HG03103 (cell line): ENCODE measurements at regions not wholly inside any gene's neighbourhood (a gene's known extent, or its start where the extent isn't known, plus 50 kb on each side); places are given as distances from the start of the nearest gene placed in this dataset.
A peak's percentile ranks its signal among the peaks of the same experiment; 100 is the strongest.

ENCODE experiments used
- ATAC-seq: cut with Tn5 transposase; IDR thresholded peaks from one replicate; pipeline ENCODE4 v1.9.1; 2021; ENCODE audit warnings: low read depth; ENCODE audit not compliant: unreplicated experiment

GRCh38 chr13:94968757-94969086, 256.4 kb upstream of the SOX21 start:
- ATAC-seq, result no peak

- ATAC-seq, result peak; percentile 34
These were observed 255.9 kb upstream of the SOX21 start for GRCh38 chr13:94968040-94968756.

GRCh38 chr13:94967183-94968039, 255.1 kb upstream of the SOX21 start:
- ATAC-seq, result peak; percentile 46

GRCh38 chr13:94966422-94966955, 254.1 kb upstream of the SOX21 start:
- ATAC-seq, result no peak

- no peak for ATAC-seq
These were observed 247.3 kb upstream of the SOX21 start for GRCh38 chr13:94959626-94960025.

GRCh38 chr13:94956417-94957110, 244.2 kb upstream of the SOX21 start:
- no peak for ATAC-seq

DNA sequence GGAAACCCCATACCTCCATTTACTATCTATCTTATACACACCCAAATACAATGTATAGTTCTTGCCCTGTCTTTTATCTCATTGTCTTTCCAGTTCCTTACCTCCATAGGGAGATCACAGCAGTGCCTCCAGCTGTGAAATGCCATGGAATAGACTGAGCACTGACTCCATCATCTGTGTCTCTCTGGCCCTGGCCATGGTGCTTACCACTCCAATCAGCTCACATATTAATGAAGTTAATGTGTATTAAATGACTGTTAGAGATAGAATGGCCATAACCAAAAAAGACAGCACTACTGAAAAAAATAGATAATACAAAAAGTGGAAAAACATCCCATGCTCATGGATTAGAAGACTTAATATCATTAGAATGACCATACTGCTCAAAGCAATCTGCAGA, 240.4 kb upstream of the SOX21 start:
- ATAC-seq, result no peak

- no peak for ATAC-seq
These were observed 238.0 kb upstream of the SOX21 start for GRCh38 chr13:94950303-94950702.

DNA sequence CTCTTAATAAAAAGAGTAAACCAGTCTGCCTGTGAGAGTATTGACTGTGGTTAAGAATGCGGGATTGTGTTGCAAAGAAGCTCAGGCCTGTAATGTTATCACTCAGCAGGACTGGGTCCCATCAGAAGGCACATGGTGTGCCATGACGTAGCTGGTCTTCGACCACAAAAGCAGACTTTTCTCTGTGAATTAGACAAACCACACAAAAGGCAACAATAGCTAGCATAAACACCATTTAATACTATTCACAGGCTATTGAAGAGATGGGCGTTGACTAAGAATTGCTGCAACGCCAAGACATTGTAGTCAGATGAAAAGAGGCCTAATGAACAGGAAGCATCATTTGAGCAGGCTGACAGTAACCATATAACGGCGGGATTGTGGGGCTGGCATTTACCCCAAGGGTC, 235.6 kb upstream of the SOX21 start:
- no peak for ATAC-seq

- no peak for ATAC-seq
These were observed 235.0 kb upstream of the SOX21 start for GRCh38 chr13:94947392-94947791.

DNA sequence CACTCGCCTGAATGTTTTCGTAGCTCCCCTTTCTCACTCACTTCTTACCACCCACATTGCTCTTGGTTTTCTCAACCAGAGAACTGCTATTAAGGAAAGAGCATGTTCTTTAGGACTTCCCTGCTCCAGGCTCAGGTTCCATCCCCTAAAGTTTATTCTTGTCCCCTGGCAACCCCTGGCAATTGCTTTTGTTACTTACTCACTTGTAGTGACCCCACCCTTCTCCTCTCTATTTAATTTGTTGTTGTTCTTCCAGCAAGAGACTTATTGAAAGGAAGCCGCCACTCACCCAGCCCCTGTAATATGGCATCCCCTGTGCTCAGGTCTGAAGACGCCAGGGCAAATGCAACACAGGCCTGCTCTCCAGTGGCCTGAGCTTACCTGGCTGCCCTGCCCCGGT, 233.7 kb upstream of the SOX21 start:
- ATAC-seq, result no peak

DNA sequence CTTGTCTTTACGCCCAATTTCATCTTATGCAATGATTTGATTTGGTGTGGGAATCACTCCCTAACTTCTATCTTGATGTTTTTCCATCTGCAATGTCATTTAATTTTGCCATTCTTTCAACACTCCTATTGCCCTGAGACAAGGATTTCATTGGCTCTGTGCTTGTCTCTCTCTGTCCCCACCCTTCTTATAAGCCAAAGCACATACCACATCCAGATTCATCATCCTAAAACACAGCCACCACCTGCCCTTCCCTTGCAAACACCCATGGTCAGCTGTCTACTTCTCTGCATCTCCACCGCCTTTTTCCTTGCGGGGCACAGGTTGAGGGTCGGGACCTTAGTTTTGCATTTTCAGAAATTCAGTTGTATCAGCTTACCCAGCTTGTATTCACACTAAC, 225.8 kb upstream of the SOX21 start:
- ATAC-seq, result no peak

DNA sequence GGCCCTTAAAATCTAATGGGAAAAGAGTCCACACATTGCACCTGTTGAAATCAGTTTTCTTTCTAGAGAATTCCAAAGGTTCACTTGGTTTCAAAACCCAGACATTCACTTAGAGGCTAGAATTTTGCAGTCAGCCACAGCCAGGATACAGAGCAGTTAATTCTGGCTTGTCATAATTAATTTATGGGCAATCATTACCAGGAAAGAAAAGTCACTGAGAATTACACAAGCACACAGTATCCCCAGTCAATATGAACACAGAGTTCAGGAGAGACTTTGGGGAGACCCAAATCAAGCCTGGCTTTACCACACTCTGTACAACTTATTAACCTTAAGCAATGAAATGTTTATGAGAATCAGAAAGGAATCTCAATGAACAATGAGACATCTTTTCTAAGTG, 224.3 kb upstream of the SOX21 start:
- ATAC-seq, result no peak

DNA sequence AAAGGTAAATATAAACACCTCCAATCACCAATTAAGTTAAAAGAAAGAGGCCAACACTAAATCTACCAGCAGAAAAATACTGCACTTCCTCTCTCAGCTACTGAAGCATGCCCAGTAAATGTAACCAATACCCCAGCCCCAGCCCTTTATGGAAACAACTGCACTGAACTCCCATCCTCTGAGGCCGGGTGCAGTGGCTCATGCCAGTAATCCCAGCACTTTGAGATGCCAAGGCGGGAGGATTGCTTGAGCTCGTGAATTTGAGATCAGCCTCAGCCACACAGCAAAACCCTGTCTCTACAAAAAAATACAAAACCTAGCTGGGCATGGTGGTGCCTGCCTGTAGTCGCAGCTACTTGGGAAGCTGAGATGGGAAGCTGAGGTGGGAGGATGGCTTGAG, 221.6 kb upstream of the SOX21 start:
- no peak for ATAC-seq

DNA sequence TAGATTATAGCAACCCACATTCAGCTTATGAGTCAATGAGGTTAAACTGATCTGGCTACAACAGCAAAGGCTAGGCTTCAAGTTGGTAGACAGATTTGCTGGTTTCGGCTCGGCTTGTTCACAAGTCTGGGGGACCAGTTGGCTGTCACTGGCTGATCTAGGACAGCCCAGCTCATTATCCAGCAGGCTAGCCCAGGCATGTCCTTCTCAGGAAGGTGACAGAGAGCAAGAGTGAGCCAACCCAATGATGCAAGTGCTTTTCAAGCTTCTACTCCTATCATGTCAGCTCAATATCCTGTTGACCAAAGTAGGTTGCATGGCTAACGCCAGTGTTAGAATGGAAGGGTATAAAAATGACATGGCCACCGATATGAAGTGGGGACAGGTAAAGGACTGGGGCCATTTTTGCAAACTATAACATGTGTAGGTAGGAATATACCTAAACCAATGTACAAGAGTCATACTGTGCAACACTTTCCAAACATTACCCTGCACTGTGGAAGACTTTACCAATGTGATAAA, 220.9 kb upstream of the SOX21 start:
- ATAC-seq, result no peak

DNA sequence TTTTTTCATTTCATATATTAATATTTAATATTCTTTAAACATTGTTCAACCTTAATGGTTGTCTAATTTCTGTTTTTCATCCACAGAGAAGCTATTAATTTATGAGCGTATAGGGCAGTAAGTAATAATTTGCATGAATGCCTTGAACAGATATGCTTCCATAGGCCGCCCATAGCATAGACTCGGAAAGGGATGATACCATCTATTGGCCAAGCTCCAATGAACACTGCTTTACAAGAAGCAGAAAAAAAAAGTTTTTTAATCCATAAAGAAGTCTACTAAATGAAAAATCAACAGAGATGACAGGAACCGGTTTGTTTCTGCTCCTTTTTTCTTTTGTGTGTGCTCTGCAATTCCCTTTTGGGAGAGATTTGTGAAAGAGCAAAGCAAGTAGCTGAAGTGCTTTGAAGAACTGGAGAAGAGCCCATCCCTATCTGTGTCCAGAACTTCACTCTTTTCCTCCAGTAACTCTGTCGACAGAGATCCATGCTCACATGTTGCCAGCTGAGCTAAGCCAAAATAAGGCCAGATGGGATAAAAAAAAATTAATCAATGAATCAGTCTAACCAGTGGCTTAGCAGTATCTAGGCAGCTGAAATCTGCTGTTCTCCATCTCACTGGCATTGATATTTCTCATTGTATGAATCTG, 215.9 kb upstream of the SOX21 start:
- no peak for ATAC-seq

- ATAC-seq, result no peak
These were observed 212.9 kb upstream of the SOX21 start for GRCh38 chr13:94925263-94925662.

GRCh38 chr13:94921181-94921580, 208.8 kb upstream of the SOX21 start:
- no peak for ATAC-seq

GRCh38 chr13:94920578-94920977, 208.2 kb upstream of the SOX21 start:
- ATAC-seq, result no peak

GRCh38 chr13:94917824-94918223, 205.5 kb upstream of the SOX21 start:
- no peak for ATAC-seq

- ATAC-seq, result no peak
These were observed 202.6 kb upstream of the SOX21 start for GRCh38 chr13:94914895-94915294.
